B cell (primary cell): ENCODE measurements at regions not wholly inside any gene's neighbourhood (a gene's known extent, or its start where the extent isn't known, plus 50 kb on each side); places are given as distances from the start of the nearest gene placed in this dataset.

Source experiments
- ATAC-seq: fragments of 200-7000 bp; cut with Tn5 transposase; one replicate; pipeline ENCODE4 v1.10.0; 2021; ENCODE audit warnings: low read depth, mild to moderate bottlenecking, moderate number of reproducible peaks, moderate library complexity
- CTCF ChIA-PET: fragments of 350-600 bp; sonication (Branson Sonifier 250); formaldehyde crosslinking; loops from one replicate; lab custom pipeline; 2021; ENCODE audit warnings: antibody characterized with exemption, inconsistent platforms; lab: Charles Lee
- POLR2A ChIA-PET: fragments of 350-600 bp; sonication (Branson Sonifier 250); formaldehyde crosslinking; loops from one replicate; lab custom pipeline; 2021; ENCODE audit warnings: antibody characterized with exemption; lab: Charles Lee
- DNase-seq: peaks from one replicate; pipeline ENCODE4 v3.0.0; 2013
- H2AFZ ChIP-seq: 2 replicates; pipeline ENCODE4 v1.6.1; 2012; ENCODE audit warnings: mild to moderate bottlenecking, low read depth, low read length; ENCODE audit not compliant: insufficient read depth, poor library complexity, severe bottlenecking
- H3K27ac ChIP-seq, 2 donors: 1 replicate in 1 of 2; 2 replicates in 1 of 2; pipeline ENCODE4 v1.5.1; 2012 to 2013; ENCODE audit warnings: low read length in 2 of 2, mild to moderate bottlenecking in 2 of 2, moderate library complexity in 1 of 2
- H3K27me3 ChIP-seq, 4 experiments: fragments of 200-600 bp in 1 of 4; sonication (generic) in 1 of 4; replicated peaks in 1 of 4; 1 replicate in 2 of 4; 2 replicates in 2 of 4; pipeline versions ENCODE4 v1.6.1 to v1.7.0; 2013 to 2016; ENCODE audit warnings: low read length in 3 of 4, mild to moderate bottlenecking in 2 of 4, mixed read lengths in 1 of 4, moderate library complexity in 1 of 4; ENCODE audit not compliant: insufficient read depth in 4 of 4, control insufficient read depth in 3 of 4; ENCODE audit errors: control extremely low read depth in 1 of 4
- H3K36me3 ChIP-seq, 2 experiments: replicated peaks in 1 of 2; 1 replicate in 1 of 2; 2 replicates in 1 of 2; pipeline versions ENCODE4 v1.6.1 to v1.7.1; 2013; ENCODE audit warnings: low read length in 1 of 2; ENCODE audit not compliant: insufficient read depth in 2 of 2, control insufficient read depth in 1 of 2; ENCODE audit errors: control extremely low read depth in 1 of 2, extremely low read depth in 1 of 2
- H3K4me1 ChIP-seq, 2 donors: fragments of 200-600 bp in 1 of 2; sonication (generic) in 1 of 2; 1 replicate in 1 of 2; 2 replicates in 1 of 2; pipeline versions ENCODE4 v1.5.1 to v1.6.1; 2013 to 2017; ENCODE audit warnings: low read length in 2 of 2; ENCODE audit not compliant: control insufficient read depth in 2 of 2, insufficient read depth in 2 of 2
- H3K4me2 ChIP-seq: replicated peaks from 2 replicates; pipeline ENCODE3; 2012; ENCODE audit warnings: mild to moderate bottlenecking, low read depth, low read length; ENCODE audit not compliant: poor library complexity, severe bottlenecking
- H3K4me3 ChIP-seq, 5 experiments: fragments of 200-600 bp in 1 of 5; sonication (generic) in 1 of 5; 1 replicate in 3 of 5; 2 replicates in 2 of 5; pipeline versions ENCODE4 v1.5.1 to v1.7.0; 2011 to 2016; ENCODE audit warnings: low read length in 4 of 5, mild to moderate bottlenecking in 4 of 5, low read depth in 2 of 5, control low read depth in 1 of 5, moderate library complexity in 1 of 5; ENCODE audit not compliant: insufficient read depth in 1 of 5; ENCODE audit errors: control extremely low read depth in 1 of 5, extremely low read depth in 1 of 5
- H3K79me2 ChIP-seq: fragments of 200-600 bp; sonication (generic); one replicate; pipeline ENCODE4 v1.6.0; 2016; ENCODE audit warnings: low read length; ENCODE audit not compliant: control insufficient read depth, insufficient read depth
- H3K9ac ChIP-seq: fragments of 200-600 bp; sonication (generic); 2 replicates; pipeline ENCODE4 v1.6.1; 2017; ENCODE audit warnings: mild to moderate bottlenecking, low read length, moderate library complexity
- H3K9me3 ChIP-seq, 3 donors: one replicate each; pipeline versions ENCODE4 v1.6.1 to v1.7.1; 2013; ENCODE audit warnings: low read length in 2 of 3; ENCODE audit not compliant: control insufficient read depth in 2 of 3, insufficient read depth in 1 of 3; ENCODE audit errors: control extremely low read depth in 1 of 3
- H4K20me1 ChIP-seq: 2 replicates; pipeline ENCODE4 v1.6.0; 2012; ENCODE audit warnings: mild to moderate bottlenecking, low read length; ENCODE audit not compliant: insufficient read depth, control insufficient read depth, poor library complexity, severe bottlenecking
- H3K27ac Mint-ChIP-seq: one replicate; pipeline ENCODE4 v1.8.0; 2021; ENCODE audit warnings: mixed read lengths
- H3K27me3 Mint-ChIP-seq: one replicate; pipeline ENCODE4 v1.8.0; 2021; ENCODE audit warnings: mixed read lengths
- H3K4me1 Mint-ChIP-seq: one replicate; pipeline ENCODE4 v1.8.0; 2021; ENCODE audit warnings: mixed read lengths
- H3K4me3 Mint-ChIP-seq: one replicate; pipeline ENCODE4 v1.8.0; 2021; ENCODE audit warnings: mixed read lengths
- H3K9me3 Mint-ChIP-seq: one replicate; pipeline ENCODE4 v1.8.0; 2022; ENCODE audit warnings: mixed read lengths; ENCODE audit not compliant: insufficient read depth
- EZH2 ChIP-seq: IDR thresholded peaks from 2 replicates; pipeline ENCODE4 v1.6.1; 2012; ENCODE audit warnings: borderline replicate concordance, low read depth, mild to moderate bottlenecking, moderate library complexity, low read length; ENCODE audit not compliant: insufficient read depth, poor library complexity, severe bottlenecking
- WGBS: methylation state at CpG from one replicate; pipeline ENCODE4 v1.1.5; 2013; ENCODE audit warnings: missing lambda C conversion rate; ENCODE audit not compliant: insufficient coverage; 5-methylcytosine and 5-hydroxymethylcytosine counted together
- intact Hi-C: fragments of 100-400 bp; cut with micrococcal nuclease; formaldehyde crosslinking; loops from one replicate; pipeline ENCODE4 v1.10.0; 2022
- TF ChIP-seq, protein P1 (sequence below): fragments of 200-600 bp; IDR thresholded peaks from one replicate; pipeline ENCODE4 v1.8.0; 2022; ENCODE audit warnings: antibody characterized with exemption, mild to moderate bottlenecking

DNA sequence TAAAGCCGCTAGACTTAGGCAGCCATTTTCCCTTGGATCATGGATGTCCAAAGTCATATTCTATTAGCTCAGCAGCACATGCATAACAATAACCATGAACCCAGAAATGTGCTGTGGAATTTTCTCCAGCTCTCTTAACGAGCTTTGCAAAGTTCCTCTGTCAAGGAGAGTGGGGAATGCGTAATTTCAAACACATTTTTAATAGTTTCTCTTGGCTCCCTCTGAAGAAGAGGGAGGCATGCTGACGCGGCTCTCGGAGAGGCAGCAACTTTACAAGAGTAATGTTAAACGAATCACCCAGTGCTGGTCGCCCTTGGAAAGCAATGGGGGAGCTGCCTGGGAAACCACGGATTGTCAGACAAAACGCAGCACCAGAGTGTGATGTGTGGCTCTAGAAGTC lies 114.8 kb downstream of the RAB18 start:
- Mint-ChIP-seq H3K27me3 (peaks cover 22% of the 10 kb centered on the region), H3K4me3 (no peak overlapping the region)

GRCh38 chr10:27619329-27619728 lies 115.2 kb downstream of the RAB18 start:
- Histone ChIP-seq H3K27ac (no peak overlapping the region), H3K27me3 (peaks cover 0 to 6% (median 1%) of the 10 kb centered on the region in 4 experiments), H2AFZ (no peak overlapping the region), H3K36me3 (no peaks in the 10 kb centered on the region), H3K4me1 (no peaks in the 10 kb centered on the region), H3K79me2 (no peaks in the 10 kb centered on the region), H3K9me3 (no peaks in the 10 kb centered on the region), H3K4me2 (no peak overlapping the region), H3K9ac (no peak overlapping the region), H4K20me1 (no peaks in the 10 kb centered on the region), H3K4me3 (no peak overlapping the region)
- Mint-ChIP-seq H3K9me3 (no peaks in the 10 kb centered on the region), H3K4me3 (no peak overlapping the region), H3K4me1 (no peaks in the 10 kb centered on the region), H3K27ac (no peak overlapping the region), H3K27me3 (peaks cover 23% of the 10 kb centered on the region)
- WGBS = 100% methylated on average over 4 of the region's 4 CpGs
- ChIA-PET CTCF (no interaction called here), POLR2A (no interaction called here)
- intact Hi-C loops = no loop called here
- TF ChIP-seq, protein P1, sequence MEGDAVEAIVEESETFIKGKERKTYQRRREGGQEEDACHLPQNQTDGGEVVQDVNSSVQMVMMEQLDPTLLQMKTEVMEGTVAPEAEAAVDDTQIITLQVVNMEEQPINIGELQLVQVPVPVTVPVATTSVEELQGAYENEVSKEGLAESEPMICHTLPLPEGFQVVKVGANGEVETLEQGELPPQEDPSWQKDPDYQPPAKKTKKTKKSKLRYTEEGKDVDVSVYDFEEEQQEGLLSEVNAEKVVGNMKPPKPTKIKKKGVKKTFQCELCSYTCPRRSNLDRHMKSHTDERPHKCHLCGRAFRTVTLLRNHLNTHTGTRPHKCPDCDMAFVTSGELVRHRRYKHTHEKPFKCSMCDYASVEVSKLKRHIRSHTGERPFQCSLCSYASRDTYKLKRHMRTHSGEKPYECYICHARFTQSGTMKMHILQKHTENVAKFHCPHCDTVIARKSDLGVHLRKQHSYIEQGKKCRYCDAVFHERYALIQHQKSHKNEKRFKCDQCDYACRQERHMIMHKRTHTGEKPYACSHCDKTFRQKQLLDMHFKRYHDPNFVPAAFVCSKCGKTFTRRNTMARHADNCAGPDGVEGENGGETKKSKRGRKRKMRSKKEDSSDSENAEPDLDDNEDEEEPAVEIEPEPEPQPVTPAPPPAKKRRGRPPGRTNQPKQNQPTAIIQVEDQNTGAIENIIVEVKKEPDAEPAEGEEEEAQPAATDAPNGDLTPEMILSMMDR = no peak
- no peak for TF ChIP-seq EZH2
- ATAC-seq (no peak), DNase-seq (no peak)

More for the DNA sequence above, 114.8 kb downstream of the RAB18 start:
- Histone ChIP-seq H3K9me3 (no peaks in the 10 kb centered on the region), H2AFZ (no peak overlapping the region), H3K36me3 (no peaks in the 10 kb centered on the region), H3K4me2 (no peak overlapping the region), H3K27me3 (peaks cover 0 to 6% (median 1%) of the 10 kb centered on the region in 4 experiments), H3K9ac (no peak overlapping the region), H3K4me1 (no peaks in the 10 kb centered on the region), H4K20me1 (no peaks in the 10 kb centered on the region), H3K4me3 (no peak overlapping the region), H3K27ac (no peak overlapping the region), H3K79me2 (no peaks in the 10 kb centered on the region)
- TF ChIP-seq, protein P1 = no peak
- TF ChIP-seq EZH2 = no peak
- WGBS = 85% methylated on average over 8 of the region's 10 CpGs
- ChIA-PET CTCF (no interaction called here), POLR2A (no interaction called here)
- H3K9me3 Mint-ChIP-seq = no peaks in the 10 kb centered on the region
- DNase-seq (no peak), ATAC-seq (no peak)
- no peak overlapping the region for H3K27ac Mint-ChIP-seq
- intact Hi-C loops = no loop called here
- no peaks in the 10 kb centered on the region for H3K4me1 Mint-ChIP-seq
